Astrocyte of the spinal cord (primary cell): ENCODE measurements at regions not wholly inside any gene's neighbourhood (a gene's known extent, or its start where the extent isn't known, plus 50 kb on each side); places are given as distances from the start of the nearest gene placed in this dataset.
"Not testable (repeated sequence)": the region's sequence is repeated elsewhere in the genome, so short reads cannot be mapped to it uniquely, and the experiment has no call there.

Source experiments
- DNase-seq: peaks from one replicate; pipeline ENCODE4 v3.0.0; 2011; ENCODE audit warnings: low read depth, low spot score
- H3K4me3 ChIP-seq: 2 replicates; pipeline ENCODE4 v1.5.1; 2011; ENCODE audit warnings: low read depth, mild to moderate bottlenecking, low read length, moderate library complexity
- CTCF ChIP-seq: IDR thresholded peaks from 2 replicates; pipeline ENCODE4 v1.5.1; 2012; ENCODE audit warnings: low read depth, mild to moderate bottlenecking, low read length, inconsistent platforms
- in situ Hi-C: cut with HindIII; loops from 2 replicates; pipeline ENCODE4 v1.10.0; 2017; ENCODE audit warnings: low sequenced_read_pairs

- no peak for TF ChIP-seq CTCF
- in situ Hi-C loops, result no loop called here
- no peak overlapping the region for H3K4me3 ChIP-seq
- no peak for DNase-seq
Measured at GRCh38 chr5:23740029-23740428, 232.6 kb downstream of the PRDM9 start.

GRCh38 chr5:23742701-23743100 is 235.3 kb downstream of the PRDM9 start:
- no peak overlapping the region for H3K4me3 ChIP-seq
- TF ChIP-seq CTCF, result no peak
- in situ Hi-C loops, result no loop called here
- DNase-seq, result no peak

GRCh38 chr5:23755906-23756305 is 248.5 kb downstream of the PRDM9 start:
- in situ Hi-C loops, result no loop called here
- no peak for DNase-seq

GRCh38 chr5:23756779-23757178 is 249.4 kb downstream of the PRDM9 start:
- no peak for TF ChIP-seq CTCF
- DNase-seq, result no peak
- H3K4me3 ChIP-seq, result no peak overlapping the region
- in situ Hi-C loops, result no loop called here

More at GRCh38 chr5:23755906-23756305, 248.5 kb downstream of the PRDM9 start:
- H3K4me3 ChIP-seq, result no peak overlapping the region
- no peak for TF ChIP-seq CTCF

- no peak for DNase-seq
- in situ Hi-C loops, result no loop called here
- H3K4me3 ChIP-seq, result no peak overlapping the region
- no peak for TF ChIP-seq CTCF
Measured at GRCh38 chr5:23763170-23763569, 255.8 kb downstream of the PRDM9 start.

GRCh38 chr5:23776684-23777083 is 269.3 kb downstream of the PRDM9 start:
- DNase-seq, result no peak
- in situ Hi-C loops, result no loop called here
- TF ChIP-seq CTCF, result no peak
- H3K4me3 ChIP-seq, result no peak overlapping the region

- not testable (repeated sequence) for DNase-seq
Measured at GRCh38 chr5:23800307-23800706, 292.9 kb downstream of the PRDM9 start.

More at GRCh38 chr5:23800307-23800706, 292.9 kb downstream of the PRDM9 start:
- H3K4me3 ChIP-seq, in situ Hi-C loops: not testable (repeated sequence)
